ENCODE measurements at regions not wholly inside any gene's neighbourhood (a gene's known extent, or its start where the extent isn't known, plus 50 kb on each side); places are given as distances from the start of the nearest gene placed in this dataset.

DNA sequence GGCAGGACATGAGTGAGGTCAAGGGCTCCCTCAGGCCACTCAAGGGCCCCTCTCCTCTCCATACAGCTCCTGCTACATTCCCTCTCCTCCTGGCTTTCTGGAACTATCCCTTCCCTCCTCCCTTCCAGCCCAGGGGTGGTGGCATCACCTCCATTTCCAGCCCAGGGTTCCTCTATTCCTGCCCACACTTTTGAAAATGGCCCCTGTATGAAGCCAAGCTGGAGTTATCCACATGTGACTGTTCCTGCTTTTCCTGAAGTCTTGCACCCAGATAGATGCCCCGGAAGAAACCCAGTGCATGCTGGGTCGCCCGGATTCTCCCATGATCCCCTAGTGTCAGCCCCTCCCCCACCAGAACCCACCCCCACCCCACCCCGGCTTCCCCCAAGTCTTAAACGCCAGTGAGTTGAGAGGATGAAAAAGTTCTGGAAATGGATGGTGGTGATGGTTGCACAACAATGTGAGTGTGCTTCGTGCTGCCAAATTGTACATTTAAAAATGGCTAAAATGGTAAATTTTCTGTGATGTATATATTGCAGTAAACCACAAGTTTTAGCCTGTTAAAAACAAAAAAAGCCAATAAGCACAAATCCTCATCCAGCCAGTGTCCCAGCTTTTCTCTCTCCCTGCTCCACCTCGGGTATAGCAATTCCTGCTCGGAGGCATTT, 136.9 kb downstream of the SCARB1 start:
- no peak for DNase-seq (ENCODE audit: extremely low read depth, low read depth)

DNA sequence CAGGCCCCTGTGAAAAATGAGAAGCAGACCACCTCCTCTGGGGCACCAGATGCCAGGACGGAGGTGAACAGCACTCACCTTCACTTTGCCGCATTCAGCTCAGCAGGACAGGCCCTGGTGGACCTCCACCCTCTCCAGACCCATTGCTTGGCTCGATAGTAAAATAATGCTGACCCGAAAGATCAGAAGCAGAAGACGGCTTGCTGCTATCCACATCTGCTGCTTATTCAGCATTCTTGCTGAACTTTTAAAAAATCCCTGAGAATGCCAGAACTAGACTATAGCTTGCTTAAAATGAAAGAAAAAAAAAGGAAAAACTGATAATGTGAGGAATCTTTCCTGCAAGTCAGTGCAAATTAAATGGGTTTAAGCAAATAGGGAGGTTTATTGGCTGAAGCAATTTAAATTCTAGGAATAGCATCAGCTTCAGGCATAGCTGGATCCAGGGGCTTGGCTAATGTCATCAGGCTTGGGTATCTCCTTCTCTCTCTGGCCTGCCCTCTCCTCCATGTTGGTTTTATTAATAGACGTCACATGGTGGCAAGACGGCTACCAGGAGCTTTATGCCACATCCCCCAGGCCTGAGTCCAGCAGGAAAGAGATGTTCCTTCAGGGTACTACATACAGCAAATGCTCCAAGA, 137.9 kb downstream of the SCARB1 start:
- no peak for DNase-seq (ENCODE audit: extremely low read depth, low read depth)

DNA sequence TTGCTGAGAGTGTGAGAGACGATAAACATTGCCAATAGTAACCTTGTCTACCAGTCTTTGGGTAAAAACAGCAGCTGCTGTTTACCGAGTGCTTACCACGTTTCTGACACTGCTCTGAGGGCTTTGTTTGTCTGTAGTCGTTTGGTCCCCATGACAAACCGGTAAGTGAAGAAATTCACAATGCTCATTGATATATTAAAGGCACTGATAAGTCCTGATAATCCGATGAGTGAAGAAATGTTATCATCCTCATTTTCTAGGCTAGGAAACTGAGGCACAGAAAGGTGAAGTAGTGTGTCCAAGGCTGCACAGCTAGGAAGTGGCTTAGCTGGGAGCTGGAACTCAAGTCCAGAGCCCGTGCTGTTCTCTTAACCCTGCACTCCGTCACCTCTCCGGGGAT, 138.6 kb downstream of the SCARB1 start:
- DNase-seq (ENCODE audit: extremely low read depth, low read depth): no peak

DNA sequence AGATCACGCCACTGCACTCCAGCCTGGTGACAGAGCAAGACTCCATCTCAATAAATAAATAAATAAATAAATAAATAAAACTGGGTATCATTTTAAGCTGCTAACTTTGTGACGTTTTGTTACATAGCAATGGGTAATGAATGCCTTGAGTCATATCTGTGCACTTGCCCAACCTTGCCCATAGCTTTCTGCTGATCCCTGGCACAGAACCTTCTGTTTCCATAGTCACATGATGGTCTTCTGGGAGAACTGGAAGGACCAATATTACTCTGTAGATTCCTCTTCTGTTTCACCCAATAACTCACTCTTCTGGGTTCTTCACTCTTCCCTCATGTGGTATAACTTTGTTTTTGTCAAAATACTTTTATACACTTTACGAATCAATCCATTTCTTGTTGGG, 140.8 kb downstream of the SCARB1 start:
- DNase-seq (ENCODE audit: extremely low read depth, low read depth): no peak

DNA sequence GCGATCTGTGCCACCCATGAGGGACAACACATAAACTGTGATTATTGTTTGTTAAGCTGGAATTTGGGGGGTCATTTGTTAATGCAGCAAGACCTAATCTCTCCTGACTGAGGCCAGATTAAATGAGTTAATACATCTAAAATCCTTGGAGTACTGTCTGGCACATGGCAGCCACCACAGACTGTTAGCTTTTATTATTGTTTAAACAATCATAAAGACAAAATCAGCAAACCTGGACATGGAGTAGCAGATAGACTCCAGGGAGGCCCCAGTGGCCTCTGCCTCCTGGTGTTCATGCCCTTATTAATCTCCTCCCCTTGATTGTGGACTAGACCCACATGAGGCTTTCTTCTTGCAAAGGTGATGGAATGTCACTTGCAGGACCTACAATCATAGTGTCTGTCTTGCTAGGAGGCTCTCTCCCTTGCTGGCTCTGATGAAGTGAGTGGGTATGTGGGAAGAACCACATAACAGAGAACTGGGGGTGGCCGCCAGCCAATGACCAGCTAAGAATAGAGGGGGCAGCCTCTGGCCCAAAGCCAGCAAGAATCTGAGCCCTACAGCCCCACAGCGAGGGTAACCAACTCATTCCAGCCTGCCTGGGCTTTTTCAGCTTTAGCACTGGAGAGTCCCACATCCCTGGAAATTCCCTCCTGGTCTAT, 142.0 kb downstream of the SCARB1 start:
- DNase-seq (ENCODE audit: extremely low read depth, low read depth): no peak

DNA sequence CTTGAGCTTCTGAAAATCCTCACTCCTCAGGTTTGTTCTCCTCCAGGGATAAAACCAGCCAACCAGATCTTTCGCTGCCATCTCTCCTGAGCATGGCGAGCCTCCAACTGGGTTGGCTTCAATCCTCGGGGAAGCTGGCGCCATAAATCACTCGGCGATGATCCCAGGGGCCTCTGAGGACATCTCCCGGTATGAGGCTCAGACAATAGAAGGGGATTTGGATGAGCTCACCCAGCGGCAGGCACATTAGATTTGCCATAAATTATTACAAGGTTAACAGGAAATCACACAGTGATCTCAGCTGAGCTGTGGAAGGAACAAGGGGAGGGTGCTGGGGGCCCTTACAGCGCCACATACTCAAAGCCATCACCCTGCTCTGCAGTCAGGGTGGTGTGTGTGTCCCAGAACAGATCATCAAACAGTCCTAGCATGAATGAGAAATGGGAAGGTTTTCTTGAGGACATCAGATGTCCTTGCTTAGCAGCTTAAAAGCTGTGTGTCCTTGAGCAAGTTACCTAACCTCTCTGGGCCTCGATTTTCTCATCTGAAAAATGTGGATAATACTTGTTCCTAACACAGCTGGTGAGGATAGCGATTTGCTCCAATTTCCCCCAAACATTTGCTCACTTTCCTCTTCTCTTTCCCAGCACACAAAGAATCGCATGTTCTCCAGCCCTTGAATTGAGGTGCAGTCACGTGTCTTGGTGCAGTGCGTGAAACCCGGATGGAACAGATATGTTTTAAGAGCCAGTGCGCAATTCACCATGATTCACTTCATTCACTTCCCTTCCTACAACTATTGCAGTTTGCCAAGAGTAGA, 142.8 kb downstream of the SCARB1 start:
- no peak for DNase-seq (ENCODE audit: extremely low read depth, low read depth)

DNA sequence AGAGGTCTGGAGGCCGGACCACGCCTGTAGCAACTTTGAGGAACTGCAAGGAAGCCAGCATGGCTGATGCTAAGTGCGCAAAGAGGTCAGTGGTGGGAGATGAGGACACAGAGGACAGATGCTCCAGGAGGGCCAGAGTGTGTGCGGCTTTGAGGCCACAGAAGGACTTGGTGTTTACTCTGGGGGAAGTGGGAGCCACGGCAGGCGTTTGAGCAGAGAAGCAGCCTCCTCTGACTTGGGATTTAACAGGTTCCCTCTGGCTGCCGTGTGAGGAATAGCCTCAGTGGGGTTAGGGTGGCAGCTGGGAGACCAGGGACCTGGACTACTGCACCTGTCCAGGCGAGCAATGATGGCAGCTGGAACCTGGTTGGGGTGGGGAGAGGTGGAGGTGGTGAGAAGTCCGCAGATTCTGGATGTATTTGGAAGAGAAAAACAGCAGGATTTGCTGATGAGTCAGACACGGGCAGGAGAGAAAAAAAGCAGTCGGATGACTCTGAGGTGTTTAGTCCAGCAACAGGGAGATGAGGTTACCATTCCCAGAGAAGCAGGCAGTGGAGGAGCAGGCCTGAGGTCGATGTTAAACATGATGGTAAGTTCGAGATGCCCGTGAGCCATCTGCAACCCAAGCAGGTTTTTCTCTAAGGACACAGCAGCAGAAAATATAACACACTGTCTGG, 143.5 kb downstream of the SCARB1 start:
- no peak for DNase-seq (ENCODE audit: extremely low read depth, low read depth)

DNA sequence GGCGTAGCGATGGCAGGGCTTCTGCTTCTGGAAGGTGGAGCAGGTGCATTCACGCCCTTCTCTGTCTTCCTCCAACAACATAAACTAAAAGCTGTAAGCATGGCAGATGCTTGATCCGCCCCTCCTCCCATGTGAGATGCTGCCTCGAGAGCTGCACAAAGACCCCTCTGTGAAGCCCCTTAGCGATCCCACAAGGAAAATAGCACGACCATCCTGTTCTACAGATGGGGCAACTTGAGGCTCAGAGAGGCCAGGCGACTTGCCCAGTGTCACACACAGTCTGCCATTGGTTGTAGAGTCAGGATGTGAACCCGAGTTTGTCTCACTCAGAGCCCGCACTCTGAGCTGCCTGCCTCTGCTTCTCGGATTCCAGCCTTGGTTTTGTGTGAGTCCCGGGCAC, 144.4 kb downstream of the SCARB1 start:
- no peak for DNase-seq (ENCODE audit: extremely low read depth, low read depth)

DNA sequence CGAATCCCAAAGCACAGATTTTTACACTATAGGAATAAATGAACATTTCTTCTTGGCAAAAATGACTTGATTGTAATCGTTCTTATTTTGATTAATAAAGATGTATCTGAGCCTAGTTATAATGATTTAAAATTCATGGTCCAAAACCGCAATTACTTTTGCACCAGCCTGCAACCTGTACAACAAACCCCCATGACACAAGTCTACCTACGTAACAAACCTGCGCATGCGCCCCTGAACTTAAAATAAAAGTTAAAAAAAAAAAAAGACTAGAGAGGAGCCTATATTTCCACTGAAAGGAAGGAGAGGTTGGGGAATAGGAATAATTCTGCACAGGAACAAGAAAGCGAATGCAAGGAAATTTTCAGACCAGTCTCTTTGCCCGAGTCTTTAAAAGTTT, 145.2 kb downstream of the SCARB1 start:
- no peak for DNase-seq (ENCODE audit: extremely low read depth, low read depth)

DNA sequence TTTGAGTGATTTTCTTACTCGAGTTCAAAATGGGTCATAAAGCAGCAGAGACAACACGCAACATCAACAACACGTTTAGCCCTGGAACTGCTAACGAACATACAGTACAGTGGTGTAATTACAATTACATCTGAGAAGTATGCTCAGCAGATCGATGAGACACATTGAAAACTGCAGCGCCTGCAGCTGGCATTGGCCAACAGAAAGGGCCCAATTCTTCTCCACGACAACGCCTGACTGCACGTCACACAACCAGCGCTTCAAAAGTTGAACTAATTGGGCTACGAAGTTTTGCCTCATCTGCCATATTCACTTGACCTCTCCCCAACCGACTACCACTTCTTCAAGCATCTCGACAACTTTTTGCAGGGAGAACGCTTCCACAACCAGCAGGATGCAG, 145.6 kb downstream of the SCARB1 start:
- no peak for DNase-seq (ENCODE audit: extremely low read depth, low read depth)

DNA sequence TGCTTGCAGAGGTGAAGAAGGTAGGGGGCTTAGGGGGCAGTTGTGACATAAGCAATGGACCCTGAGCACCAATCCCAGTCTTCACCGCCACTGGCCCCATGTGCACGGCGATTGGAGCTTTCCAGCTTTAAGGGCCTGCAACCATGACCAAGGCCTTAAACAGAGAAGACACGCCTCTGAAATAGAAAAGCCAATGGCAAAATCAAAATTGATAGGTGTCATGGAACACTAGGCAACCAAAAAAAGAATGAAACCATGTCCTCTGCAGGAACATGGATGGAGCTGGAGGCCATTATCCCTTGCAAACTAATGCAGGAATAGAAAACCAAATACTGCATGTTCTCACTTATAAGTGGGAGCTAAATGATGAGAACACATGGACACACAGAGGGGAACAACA, 146.3 kb downstream of the SCARB1 start:
- no peak for DNase-seq (ENCODE audit: extremely low read depth, low read depth)

DNA sequence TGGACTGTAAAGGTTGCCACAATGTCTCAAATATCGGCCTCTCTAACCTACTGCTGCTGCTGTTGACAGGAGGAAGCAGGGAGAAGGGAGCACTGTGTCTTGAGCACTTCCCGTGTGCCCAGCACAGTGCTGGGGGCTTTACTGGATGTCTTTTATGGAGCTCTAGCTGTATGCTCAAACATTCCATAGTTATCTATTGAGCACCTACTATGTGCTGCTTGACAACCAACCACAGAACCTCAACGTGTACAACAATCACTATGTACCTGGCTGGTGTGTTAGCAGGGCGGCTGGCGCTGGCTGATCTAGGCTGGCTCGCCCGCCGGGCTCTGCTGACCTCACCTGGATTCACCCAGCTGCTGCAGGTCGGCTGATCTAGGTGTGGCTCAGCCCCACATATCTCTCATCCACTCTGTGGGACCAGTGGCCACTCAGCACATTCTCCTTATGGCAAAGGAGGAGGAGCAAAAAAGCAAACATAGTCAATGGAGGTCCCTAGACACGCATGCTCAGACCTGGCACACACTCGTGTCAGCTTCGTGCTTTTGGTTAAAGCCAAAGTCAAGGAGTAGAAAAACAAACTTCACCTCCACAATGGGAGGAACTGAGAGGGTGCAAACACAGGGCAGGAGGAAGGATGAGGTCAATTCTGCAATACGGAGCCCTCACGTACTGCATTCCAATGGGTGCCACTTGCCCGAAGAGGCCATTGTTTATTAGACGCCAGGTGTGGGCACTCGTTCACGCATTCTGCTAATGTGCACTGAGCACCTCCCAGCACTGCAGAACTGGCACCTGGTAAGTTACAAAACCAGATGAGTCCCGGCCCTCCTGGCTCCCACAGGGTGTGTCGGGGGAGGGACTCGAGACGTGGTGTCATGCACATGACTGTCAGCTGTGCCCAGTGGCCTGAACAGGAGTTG, 147.2 kb downstream of the SCARB1 start:
- no peak for DNase-seq (ENCODE audit: extremely low read depth, low read depth)

DNA sequence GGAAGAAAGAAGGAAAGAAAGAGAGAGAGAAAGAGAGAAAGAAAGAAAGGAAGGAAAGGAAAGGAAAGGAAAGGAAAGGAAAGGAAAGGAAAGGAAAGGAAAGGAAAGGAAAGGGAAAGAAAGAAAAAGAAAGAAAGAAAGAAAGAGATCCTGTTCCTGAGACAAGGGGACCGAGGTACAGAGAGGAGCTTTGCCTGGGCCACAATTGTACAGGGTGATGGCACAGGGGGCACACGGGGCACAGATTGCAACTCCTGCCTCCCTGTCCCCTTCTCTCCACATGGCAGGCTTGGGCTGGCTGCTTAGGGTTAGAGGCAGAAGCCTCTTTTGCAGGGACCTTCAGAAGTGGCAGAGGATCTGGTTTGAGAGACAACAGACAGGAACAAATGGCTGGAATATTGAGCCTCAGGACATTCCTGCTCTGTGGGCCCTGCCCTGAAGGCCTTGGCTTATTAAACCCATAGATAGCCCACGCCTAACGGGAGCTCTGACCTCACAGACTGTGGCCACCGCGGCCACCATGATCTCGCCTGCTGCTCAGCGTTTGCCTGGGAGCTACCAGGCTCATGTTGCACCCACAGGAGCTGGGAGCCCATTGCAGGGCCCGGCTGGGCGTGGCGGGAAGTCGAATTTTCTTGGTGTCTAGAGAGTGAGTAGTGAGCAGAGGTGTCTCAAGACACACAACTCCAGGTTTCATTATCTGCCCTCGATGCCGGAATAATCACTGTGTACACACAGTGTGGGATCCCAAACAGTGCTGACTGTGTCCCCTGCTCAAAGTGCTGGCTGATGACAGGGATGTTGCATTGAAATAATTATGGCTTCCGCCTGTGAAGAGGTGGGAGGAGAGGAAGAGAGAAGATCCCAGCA, 147.9 kb upstream of the NCOR2 start:
- DNase-seq (ENCODE audit: extremely low read depth, low read depth): peak; percentile 42

DNA sequence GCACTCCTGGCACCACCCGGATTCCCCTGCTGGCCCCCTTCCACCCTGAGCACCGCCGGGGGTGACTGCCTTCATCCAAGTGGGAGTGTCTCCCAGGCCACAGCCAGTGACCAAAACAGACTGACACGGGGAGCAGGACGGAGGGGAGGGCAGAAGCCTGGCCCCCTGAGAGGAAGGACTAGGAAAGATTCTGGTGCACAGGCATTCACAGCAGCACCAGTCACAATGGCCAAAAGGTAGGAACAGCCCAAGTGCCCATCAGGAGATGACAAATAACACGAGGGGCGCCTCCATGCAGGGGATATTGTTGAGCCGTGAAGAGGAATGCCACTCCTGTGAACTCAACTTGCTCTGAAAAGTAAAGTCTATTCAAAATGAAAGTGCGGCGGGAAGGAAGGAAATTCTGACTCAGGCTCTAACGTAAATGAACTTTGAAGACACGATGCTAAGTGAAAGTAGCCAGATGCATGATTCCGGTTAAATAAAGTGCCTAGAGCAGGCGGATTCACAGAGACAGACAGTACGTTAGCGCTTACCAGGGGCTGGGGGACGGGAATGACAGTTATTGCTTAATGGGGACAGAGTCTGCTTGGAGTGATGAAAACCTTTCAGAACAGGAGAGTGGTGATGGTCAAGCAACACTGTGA, 146.1 kb upstream of the NCOR2 start:
- DNase-seq (ENCODE audit: extremely low read depth, low read depth): peak; percentile 92

DNA sequence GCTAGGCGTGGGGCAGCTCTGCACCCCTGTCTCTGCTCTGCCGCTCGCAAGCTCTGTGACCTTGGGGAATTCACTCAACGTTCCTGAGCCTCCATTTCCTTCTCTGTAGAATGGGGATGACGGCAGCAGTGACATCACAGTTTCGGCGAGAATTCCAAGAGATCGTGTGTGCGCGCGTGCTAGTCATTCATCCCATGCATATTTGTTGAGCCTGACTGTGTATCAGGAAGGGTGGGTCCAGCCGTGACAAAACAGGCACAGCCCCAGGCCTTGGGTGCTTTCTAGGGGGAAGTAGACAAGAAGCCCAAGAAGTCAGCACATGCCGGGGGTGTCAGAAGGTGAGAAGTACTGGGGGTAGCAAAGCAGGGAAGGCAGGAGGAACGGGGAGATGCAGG, 145.6 kb upstream of the NCOR2 start:
- DNase-seq (ENCODE audit: extremely low read depth, low read depth): peak; percentile 98

DNA sequence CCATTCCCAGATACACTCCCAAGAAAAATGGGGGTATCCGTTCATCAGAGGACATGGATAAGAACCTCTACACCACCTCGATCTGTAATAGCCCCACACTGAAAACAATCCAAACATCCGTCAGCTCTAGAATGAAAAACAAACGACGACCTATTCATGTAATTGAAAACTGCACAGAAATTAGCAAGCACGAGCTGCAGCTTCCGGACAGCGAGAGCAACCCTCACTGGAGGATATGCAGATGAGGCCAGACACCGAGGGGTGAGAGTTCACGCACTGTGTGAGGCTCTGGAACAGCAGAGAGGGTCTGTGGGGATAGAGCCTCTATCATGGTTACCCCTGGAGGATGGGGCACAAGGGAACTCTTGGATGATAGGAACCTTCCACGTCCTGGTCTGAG, 143.9 kb upstream of the NCOR2 start:
- DNase-seq (ENCODE audit: extremely low read depth, low read depth): no peak

DNA sequence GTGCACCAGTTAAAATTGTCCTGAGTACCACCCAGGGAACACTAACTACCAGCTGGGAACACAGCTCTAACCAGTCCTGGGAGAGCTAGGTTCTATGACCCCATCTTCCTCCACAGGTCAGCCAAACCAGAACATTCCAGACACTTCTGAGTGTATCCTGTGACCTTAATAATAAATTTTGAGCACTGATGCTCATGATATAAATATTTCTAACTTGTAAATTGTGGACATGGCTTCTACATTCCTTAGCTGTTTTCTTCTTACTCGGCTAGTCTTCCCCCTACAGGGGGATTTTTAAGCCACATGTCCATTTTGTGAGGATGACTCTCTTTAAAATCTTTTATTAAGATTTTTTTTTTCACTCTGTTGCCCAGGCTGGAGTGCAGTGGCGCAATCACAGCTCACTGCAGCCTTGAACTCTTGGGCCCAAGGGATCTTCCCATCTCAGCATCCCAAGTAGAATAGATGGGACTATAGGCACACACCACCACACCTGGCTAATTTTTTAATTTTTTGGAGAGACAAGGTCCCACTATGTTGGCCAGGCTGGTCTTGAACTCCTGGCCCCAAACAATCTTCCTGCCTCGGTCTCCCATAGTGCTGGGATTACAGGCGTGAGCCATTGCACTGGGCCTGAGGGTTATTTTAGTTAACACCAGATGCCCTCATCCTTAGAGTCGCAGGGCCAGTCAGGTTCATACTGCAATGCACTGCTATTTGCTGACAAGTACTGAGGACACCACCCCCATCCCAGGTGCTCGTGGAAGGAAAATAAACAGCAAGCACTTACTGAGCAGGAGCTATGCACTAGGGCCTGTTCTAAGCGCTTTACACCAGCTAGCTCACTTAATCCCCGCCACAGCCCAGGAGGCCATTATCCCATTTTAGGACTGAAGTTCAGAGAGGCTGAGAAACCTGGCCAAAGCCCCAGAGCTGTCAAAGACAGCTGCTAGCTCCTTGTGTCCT, 142.6 kb upstream of the NCOR2 start:
- DNase-seq (ENCODE audit: extremely low read depth, low read depth): no peak

Data from NCI-H460 (cell line).